SJCRH30 (cell line): ENCODE measurements at regions not wholly inside any gene's neighbourhood (a gene's known extent, or its start where the extent isn't known, plus 50 kb on each side); places are given as distances from the start of the nearest gene placed in this dataset.

Source experiments
- DNase-seq, 2 experiments: peaks; one replicate each; pipeline ENCODE4 v3.0.0-alpha.2; 2015 to 2020
- H3K27ac ChIP-seq: fragments of 250-450 bp; sonication (Bioruptor Pico); 2 replicates; pipeline ENCODE4 v1.5.1; 2020; ENCODE audit warnings: mild to moderate bottlenecking, moderate library complexity
- H3K27me3 ChIP-seq: fragments of 250-450 bp; sonication (Bioruptor Pico); 2 replicates; pipeline ENCODE4 v1.5.1; 2020; ENCODE audit warnings: mild to moderate bottlenecking, moderate library complexity
- H3K36me3 ChIP-seq: fragments of 250-450 bp; sonication (Bioruptor Pico); 2 replicates; pipeline ENCODE4 v1.5.1; 2020; ENCODE audit warnings: mild to moderate bottlenecking, moderate library complexity
- H3K4me1 ChIP-seq: fragments of 250-450 bp; sonication (Bioruptor Pico); 2 replicates; pipeline ENCODE4 v1.5.1; 2020; ENCODE audit warnings: mild to moderate bottlenecking, moderate library complexity
- H3K4me3 ChIP-seq: fragments of 250-450 bp; sonication (Bioruptor Pico); 2 replicates; pipeline ENCODE4 v1.5.1; 2020; ENCODE audit warnings: mild to moderate bottlenecking, moderate library complexity
- H3K9me3 ChIP-seq: fragments of 250-450 bp; sonication (Bioruptor Pico); replicated peaks from 2 replicates; pipeline ENCODE4 v1.5.1; 2020; ENCODE audit warnings: mild to moderate bottlenecking, moderate library complexity

GRCh38 chr11:11135820-11136476 is 217.1 kb downstream of the CSNK2A3 start:
- no peaks in the 10 kb centered on the region for H3K9me3 ChIP-seq
- no peak for DNase-seq
- H3K4me3 ChIP-seq = no peak overlapping the region
- H3K27me3 ChIP-seq = no peaks in the 10 kb centered on the region
- H3K4me1 ChIP-seq = no peaks in the 10 kb centered on the region
- no peaks in the 10 kb centered on the region for H3K36me3 ChIP-seq
- H3K27ac ChIP-seq = no peak overlapping the region

GRCh38 chr11:11129118-11129517 is 223.9 kb downstream of the CSNK2A3 start:
- Histone ChIP-seq H3K4me3 (no peak overlapping the region), H3K4me1 (no peaks in the 10 kb centered on the region), H3K36me3 (no peaks in the 10 kb centered on the region), H3K27me3 (no peaks in the 10 kb centered on the region; the same call in 1 of the 2 replicates), H3K9me3 (no peaks in the 10 kb centered on the region), H3K27ac (no peak overlapping the region)
- DNase-seq = no peak

- H3K27me3 ChIP-seq = no peaks in the 10 kb centered on the region; the same call in 1 of the 2 replicates
These were observed 227.4 kb downstream of the CSNK2A3 start for GRCh38 chr11:11125618-11126017.

GRCh38 chr11:11122749-11123148 is 230.3 kb downstream of the CSNK2A3 start:
- Histone ChIP-seq H3K9me3 (no peaks in the 10 kb centered on the region), H3K4me3 (no peak overlapping the region), H3K36me3 (no peaks in the 10 kb centered on the region)

More at GRCh38 chr11:11125618-11126017, 227.4 kb downstream of the CSNK2A3 start:
- Histone ChIP-seq H3K9me3 (no peaks in the 10 kb centered on the region), H3K27ac (no peak overlapping the region), H3K36me3 (no peaks in the 10 kb centered on the region), H3K4me3 (no peak overlapping the region), H3K4me1 (no peaks in the 10 kb centered on the region)
- no peak for DNase-seq

GRCh38 chr11:11119917-11120316 is 233.1 kb downstream of the CSNK2A3 start:
- DNase-seq = no peak
- no peak overlapping the region for H3K4me3 ChIP-seq
- H3K27ac ChIP-seq = no peak overlapping the region
- H3K4me1 ChIP-seq = no peaks in the 10 kb centered on the region
- peaks cover 3% of the 10 kb centered on the region; the same call in 1 of the 2 replicates for H3K27me3 ChIP-seq
- no peaks in the 10 kb centered on the region for H3K36me3 ChIP-seq
- H3K9me3 ChIP-seq = no peaks in the 10 kb centered on the region

More at GRCh38 chr11:11122749-11123148, 230.3 kb downstream of the CSNK2A3 start:
- Histone ChIP-seq H3K27ac (no peak overlapping the region), H3K27me3 (no peaks in the 10 kb centered on the region; the same call in 1 of the 2 replicates), H3K4me1 (no peaks in the 10 kb centered on the region)
- no peak for DNase-seq

- H3K36me3 ChIP-seq = 0 out of 2 replicates have a peak, but pooled peaks cover 2% of the 10 kb centered on the region
These were observed 235.3 kb downstream of the CSNK2A3 start for GRCh38 chr11:11117730-11118129.

GRCh38 chr11:11115475-11115874 is 237.6 kb downstream of the CSNK2A3 start:
- Histone ChIP-seq H3K27me3 (peaks cover 3% of the 10 kb centered on the region; the same call in 1 of the 2 replicates), H3K27ac (no peak overlapping the region), H3K9me3 (no peaks in the 10 kb centered on the region), H3K36me3 (0 out of 2 replicates have a peak, but pooled peaks cover 2% of the 10 kb centered on the region), H3K4me3 (no peak overlapping the region), H3K4me1 (no peaks in the 10 kb centered on the region)
- no peak for DNase-seq

More at GRCh38 chr11:11117730-11118129, 235.3 kb downstream of the CSNK2A3 start:
- H3K27me3 ChIP-seq = peaks cover 3% of the 10 kb centered on the region; the same call in 1 of the 2 replicates
- H3K9me3 ChIP-seq = no peaks in the 10 kb centered on the region
- no peak overlapping the region for H3K27ac ChIP-seq
- H3K4me3 ChIP-seq = no peak overlapping the region
- no peaks in the 10 kb centered on the region for H3K4me1 ChIP-seq
- DNase-seq = no peak

- Histone ChIP-seq H3K27me3 (peaks cover 3% of the 10 kb centered on the region; the same call in 1 of the 2 replicates), H3K36me3 (0 out of 2 replicates have a peak, but pooled peaks cover 2% of the 10 kb centered on the region), H3K9me3 (no peaks in the 10 kb centered on the region), H3K4me3 (no peak overlapping the region), H3K27ac (no peak overlapping the region), H3K4me1 (no peaks in the 10 kb centered on the region)
- DNase-seq = no peak
These were observed 239.4 kb downstream of the CSNK2A3 start for GRCh38 chr11:11113626-11114025.

GRCh38 chr11:11108026-11108425 is 245.0 kb downstream of the CSNK2A3 start:
- Histone ChIP-seq H3K4me3 (no peak overlapping the region), H3K27ac (no peak overlapping the region), H3K4me1 (no peaks in the 10 kb centered on the region), H3K27me3 (no peaks in the 10 kb centered on the region), H3K36me3 (no peaks in the 10 kb centered on the region), H3K9me3 (no peaks in the 10 kb centered on the region; the same call in 1 of the 2 replicates)
- no peak for DNase-seq

GRCh38 chr11:11107076-11107723 is 245.8 kb downstream of the CSNK2A3 start:
- DNase-seq = no peak
- H3K4me1 ChIP-seq = no peaks in the 10 kb centered on the region
- H3K4me3 ChIP-seq = no peak overlapping the region
- H3K27me3 ChIP-seq = no peaks in the 10 kb centered on the region
- no peaks in the 10 kb centered on the region for H3K36me3 ChIP-seq
- no peak overlapping the region for H3K27ac ChIP-seq
- no peaks in the 10 kb centered on the region; the same call in 1 of the 2 replicates for H3K9me3 ChIP-seq

- Histone ChIP-seq H3K36me3 (no peaks in the 10 kb centered on the region), H3K4me3 (no peak overlapping the region)
These were observed 247.5 kb upstream of the ZBED5 start for GRCh38 chr11:11105361-11105760.

GRCh38 chr11:11095831-11096723 is 238.2 kb upstream of the ZBED5 start:
- no peak for DNase-seq
- H3K9me3 ChIP-seq = peaks cover 7% of the 10 kb centered on the region; the same call in 1 of the 2 replicates
- no peak overlapping the region for H3K4me3 ChIP-seq
- H3K27me3 ChIP-seq = no peaks in the 10 kb centered on the region
- H3K36me3 ChIP-seq = no peaks in the 10 kb centered on the region
- H3K27ac ChIP-seq = no peak overlapping the region
- no peaks in the 10 kb centered on the region for H3K4me1 ChIP-seq

More at GRCh38 chr11:11105361-11105760, 247.5 kb upstream of the ZBED5 start:
- no peak overlapping the region for H3K27ac ChIP-seq
- H3K27me3 ChIP-seq = no peaks in the 10 kb centered on the region
- no peak for DNase-seq
- H3K9me3 ChIP-seq = no peaks in the 10 kb centered on the region; the same call in 1 of the 2 replicates
- no peaks in the 10 kb centered on the region for H3K4me1 ChIP-seq

GRCh38 chr11:11090495-11090894 is 232.6 kb upstream of the ZBED5 start:
- Histone ChIP-seq H3K27me3 (no peaks in the 10 kb centered on the region), H3K4me1 (no peaks in the 10 kb centered on the region)

GRCh38 chr11:11089805-11090204 is 232.0 kb upstream of the ZBED5 start:
- Histone ChIP-seq H3K9me3 (peaks cover 7% of the 10 kb centered on the region; the same call in 1 of the 2 replicates), H3K27ac (no peak overlapping the region), H3K27me3 (no peaks in the 10 kb centered on the region), H3K36me3 (no peaks in the 10 kb centered on the region), H3K4me3 (no peak overlapping the region), H3K4me1 (no peaks in the 10 kb centered on the region)
- DNase-seq = peak in 1 of 2 experiments; percentile 28

More at GRCh38 chr11:11090495-11090894, 232.6 kb upstream of the ZBED5 start:
- no peak for DNase-seq
- H3K27ac ChIP-seq = no peak overlapping the region
- H3K36me3 ChIP-seq = no peaks in the 10 kb centered on the region
- H3K4me3 ChIP-seq = no peak overlapping the region
- H3K9me3 ChIP-seq = peaks cover 7% of the 10 kb centered on the region; the same call in 1 of the 2 replicates
